Heart left ventricle (tissue), 16 donors: ENCODE measurements at regions not wholly inside any gene's neighbourhood (a gene's known extent, or its start where the extent isn't known, plus 50 kb on each side); places are given as distances from the start of the nearest gene placed in this dataset.

ENCODE experiments used
- ATAC-seq, 4 donors: fragments of 200-7000 bp; cut with Tn5 transposase; one replicate each; pipeline ENCODE4 v1.9.1; 2020 to 2022; ENCODE audit warnings: moderate library complexity in 4 of 4, mild to moderate bottlenecking in 3 of 4, moderate number of reproducible peaks in 1 of 4
- DNase-seq, 5 donors: peaks; one replicate each; pipeline ENCODE4 v3.0.0-alpha.2; 2020
- H3K27ac ChIP-seq, 12 donors: fragments of 200-600 bp; sonication (generic) in 4 of 12; one replicate each; pipeline versions ENCODE4 v1.5.0 to v1.8.0; 2016 to 2022; ENCODE audit warnings: mild to moderate bottlenecking in 2 of 12
- H3K27me3 ChIP-seq, 9 donors: fragments of 200-600 bp; sonication (generic) in 2 of 9; one replicate each; pipeline versions ENCODE4 v1.5.1 to v1.8.0; 2016 to 2022; ENCODE audit warnings: mild to moderate bottlenecking in 3 of 9
- H3K36me3 ChIP-seq, 9 donors: fragments of 200-600 bp; sonication (generic) in 2 of 9; one replicate each; pipeline versions ENCODE4 v1.5.0 to v1.8.0; 2018 to 2022; ENCODE audit warnings: mild to moderate bottlenecking in 2 of 9
- H3K4me1 ChIP-seq, 12 donors: fragments of 200-600 bp; sonication (generic) in 4 of 12; one replicate each; pipeline versions ENCODE4 v1.5.0 to v1.8.0; 2016 to 2022; ENCODE audit warnings: mild to moderate bottlenecking in 3 of 12
- H3K4me3 ChIP-seq, 12 donors: fragments of 200-600 bp; sonication (generic) in 4 of 12; one replicate each; pipeline versions ENCODE4 v1.5.0 to v1.8.0; 2017 to 2022; ENCODE audit warnings: mild to moderate bottlenecking in 9 of 12, moderate library complexity in 4 of 12
- H3K9me3 ChIP-seq, 12 donors: fragments of 200-600 bp; sonication (generic) in 4 of 12; one replicate each; pipeline versions ENCODE4 v1.5.0 to v1.8.0; 2016 to 2022; ENCODE audit warnings: mild to moderate bottlenecking in 1 of 12
- POLR2A ChIP-seq, 2 donors: fragments of 450-650 bp; IDR thresholded peaks; one replicate each; pipeline ENCODE4 v1.6.1; 2017; ENCODE audit warnings: antibody characterized with exemption in 2 of 2, mild to moderate bottlenecking in 2 of 2, moderate library complexity in 2 of 2
- WGBS, 4 donors: extraction: QIAGEN DNeasy Blood & Tissue Kit in 2 of 4; methylation state at CpG; one replicate each; pipeline versions ENCODE4 v1.1.5 to v1.1.7; 2013 to 2018; 5-methylcytosine and 5-hydroxymethylcytosine counted together
- intact Hi-C, 10 donors: fragments of 100-400 bp; cut with DNase I; formaldehyde crosslinking; loops; one replicate each; pipeline versions ENCODE4 v1.11.1 to v1.14.2; 2022
- TF ChIP-seq, protein P1 (sequence below), 12 donors: fragments of 200-600 bp; sonication (generic) in 4 of 12; IDR thresholded peaks; one replicate each; pipeline versions ENCODE4 v1.5.0 to v1.8.0; 2018 to 2022; ENCODE audit warnings: antibody characterized with exemption in 12 of 12, mild to moderate bottlenecking in 5 of 12
- donor health status: ischemic (EF 13 %, LVEDD 7.1; RV severe dilation, severe dysfunction).
- donor health status: healthy with polysubstance abuse.
- donor health status: DM: no; HTN: yes; CAD: no.
- donor health status: DM: no; HTN: no; CAD: no.
- donor health status: ischemic (EF 25% LVEDD 6.9; RV normal size, moderate dysfunction).
- donor health status: ischemic (EF 25% LVEDD 5.7; RV mildly dilated, moderate dysfunction).
- donor health status: healthy.
- donor health status: DM: yes; HTN: yes; CAD: no.
- donor health status: ischemic (EF 35%, LVEDD 5.7; RV mildly dilated, moderate dysfunction).
- donor health status: nonischemic (EF 11% LVEDD 7.7; RV severe dilation, severe dysfunction).
- donor health status: DM: yes; HTN: yes; CAD: no.
- donor health status: PGD.
- donor health status: ischemic (EF 29% LVEDD 5.4; RV normal size, mild dysfunction).
- donor health status: nonischemic (EF 23%, LVEDD 6.1; RV moderate dilation, normal function).

- WGBS, 4 donors: 88 to 91% (median 89%) methylated on average over 2 of the region's 2 CpGs
These were observed 196.9 kb upstream of the USP24 start for GRCh38 chr1:55412060-55412459.

DNA sequence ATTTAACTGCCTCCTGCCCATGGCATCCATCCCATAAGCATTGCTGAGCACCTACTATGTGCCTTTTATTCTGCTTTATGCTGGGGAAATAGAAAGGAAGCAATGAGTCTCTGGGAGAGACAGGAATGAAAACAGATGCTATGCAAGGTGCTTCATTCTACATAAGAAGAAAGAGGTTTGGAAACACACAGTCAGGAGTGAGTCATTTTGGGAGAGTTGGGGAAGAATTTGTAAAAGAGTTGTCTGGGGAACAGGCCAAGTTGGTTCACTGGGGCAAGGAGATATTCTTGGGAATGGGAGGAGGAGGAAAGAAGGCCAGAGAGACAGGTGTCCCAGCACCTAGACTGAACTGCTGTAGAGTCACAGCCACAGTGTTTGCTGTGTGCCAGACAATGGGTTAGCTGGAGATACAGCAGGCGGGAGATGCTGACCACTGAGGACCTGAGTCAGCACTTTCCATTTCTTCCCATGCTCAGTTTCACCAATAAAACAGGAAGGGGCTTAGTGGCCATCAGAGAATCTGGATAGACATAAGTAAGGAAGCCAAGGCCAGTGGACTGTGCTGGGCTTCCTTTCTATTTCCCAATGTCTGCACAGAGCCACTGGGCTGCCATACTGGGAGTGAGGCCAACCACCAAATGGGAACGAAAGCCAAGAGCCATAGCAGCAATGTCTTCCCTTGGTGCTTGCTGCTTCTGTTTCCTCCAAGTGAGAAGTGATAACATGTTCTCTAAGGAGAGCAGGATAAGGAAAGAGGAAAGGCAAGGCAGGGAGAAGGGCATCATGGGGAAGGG is 187.7 kb upstream of the USP24 start:
- no peak for DNase-seq
- no peak overlapping the region for H3K4me3 ChIP-seq
- no peak overlapping the region for H3K27ac ChIP-seq
- 83 to 96% (median 93%) methylated on average over 2 of the region's 2 CpGs for WGBS, 4 donors
- H3K27me3 ChIP-seq: no peaks in the 10 kb centered on the region
- H3K4me1 ChIP-seq: no peaks in the 10 kb centered on the region
- H3K36me3 ChIP-seq: no peaks in the 10 kb centered on the region
- TF ChIP-seq, protein P1, sequence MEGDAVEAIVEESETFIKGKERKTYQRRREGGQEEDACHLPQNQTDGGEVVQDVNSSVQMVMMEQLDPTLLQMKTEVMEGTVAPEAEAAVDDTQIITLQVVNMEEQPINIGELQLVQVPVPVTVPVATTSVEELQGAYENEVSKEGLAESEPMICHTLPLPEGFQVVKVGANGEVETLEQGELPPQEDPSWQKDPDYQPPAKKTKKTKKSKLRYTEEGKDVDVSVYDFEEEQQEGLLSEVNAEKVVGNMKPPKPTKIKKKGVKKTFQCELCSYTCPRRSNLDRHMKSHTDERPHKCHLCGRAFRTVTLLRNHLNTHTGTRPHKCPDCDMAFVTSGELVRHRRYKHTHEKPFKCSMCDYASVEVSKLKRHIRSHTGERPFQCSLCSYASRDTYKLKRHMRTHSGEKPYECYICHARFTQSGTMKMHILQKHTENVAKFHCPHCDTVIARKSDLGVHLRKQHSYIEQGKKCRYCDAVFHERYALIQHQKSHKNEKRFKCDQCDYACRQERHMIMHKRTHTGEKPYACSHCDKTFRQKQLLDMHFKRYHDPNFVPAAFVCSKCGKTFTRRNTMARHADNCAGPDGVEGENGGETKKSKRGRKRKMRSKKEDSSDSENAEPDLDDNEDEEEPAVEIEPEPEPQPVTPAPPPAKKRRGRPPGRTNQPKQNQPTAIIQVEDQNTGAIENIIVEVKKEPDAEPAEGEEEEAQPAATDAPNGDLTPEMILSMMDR (IDR thresholded peaks at IDR 0.05): no peak
- no peak for TF ChIP-seq POLR2A (IDR thresholded peaks at IDR 0.05)
- peak in 1 of 4 donors; percentile 18 for ATAC-seq
- intact Hi-C loops: no loop called here
- peaks cover 0 to 6% (median 0%) of the 10 kb centered on the region in 12 donors for H3K9me3 ChIP-seq

More at GRCh38 chr1:55412060-55412459, 196.9 kb upstream of the USP24 start:
- Histone ChIP-seq H3K27ac (no peak overlapping the region), H3K27me3 (peaks cover 0 to 3% (median 0%) of the 10 kb centered on the region in 9 donors), H3K9me3 (peaks cover 0 to 21% (median 0%) of the 10 kb centered on the region in 12 donors), H3K4me3 (no peak overlapping the region), H3K36me3 (no peaks in the 10 kb centered on the region), H3K4me1 (no peaks in the 10 kb centered on the region)
- intact Hi-C loops: no loop called here
- TF ChIP-seq POLR2A (IDR thresholded peaks at IDR 0.05): no peak
- TF ChIP-seq, protein P1 (IDR thresholded peaks at IDR 0.05): no peak
- ATAC-seq: no peak
- no peak for DNase-seq

GRCh38 chr1:55402142-55402541 is 187.0 kb upstream of the USP24 start:
- no peak for TF ChIP-seq POLR2A (IDR thresholded peaks at IDR 0.05)
- TF ChIP-seq, protein P1 (IDR thresholded peaks at IDR 0.05): no peak
- WGBS, 4 donors: 76 to 82% (median 81%) methylated on average over 3 of the region's 3 CpGs
- Histone ChIP-seq H3K36me3 (no peaks in the 10 kb centered on the region), H3K4me3 (no peak overlapping the region), H3K27ac (no peak overlapping the region), H3K27me3 (no peaks in the 10 kb centered on the region), H3K9me3 (peaks cover 0 to 6% (median 0%) of the 10 kb centered on the region in 12 donors), H3K4me1 (no peaks in the 10 kb centered on the region)
- intact Hi-C loops: no loop called here
- peak in 2 of 4 donors; percentile 63 to 71 for ATAC-seq
- DNase-seq: no peak

GRCh38 chr1:55400508-55400907 is 185.3 kb upstream of the USP24 start:
- H3K27me3 ChIP-seq: no peaks in the 10 kb centered on the region

More at GRCh38 chr1:55400508-55400907, 185.3 kb upstream of the USP24 start:
- peaks cover 0 to 2% (median 0%) of the 10 kb centered on the region in 12 donors for H3K9me3 ChIP-seq
- H3K27ac ChIP-seq: no peak overlapping the region
- WGBS, 4 donors: 85 to 90% (median 88%) methylated on average over 8 of the region's 8 CpGs
- ATAC-seq (no peak), DNase-seq (no peak)
- no peak for TF ChIP-seq POLR2A (IDR thresholded peaks at IDR 0.05)
- TF ChIP-seq, protein P1 (IDR thresholded peaks at IDR 0.05): no peak
- H3K36me3 ChIP-seq: no peaks in the 10 kb centered on the region
- no peak overlapping the region for H3K4me3 ChIP-seq
- no peaks in the 10 kb centered on the region for H3K4me1 ChIP-seq
- intact Hi-C loops: no loop called here
